ENCODE measurements at regions not wholly inside any gene's neighbourhood (a gene's known extent, or its start where the extent isn't known, plus 50 kb on each side); places are given as distances from the start of the nearest gene placed in this dataset.

- FAIRE-seq (no peak), DNase-seq (ENCODE audit: insufficient read length, low spot score) (no peak)
Measured at GRCh38 chr2:30046979-30047378, 99.8 kb upstream of the YPEL5 start.

- FAIRE-seq (no peak), DNase-seq (ENCODE audit: insufficient read length, low spot score) (no peak)
Measured at GRCh38 chr2:30048636-30049175, 98.1 kb upstream of the YPEL5 start.

- FAIRE-seq: no peak
- DNase-seq (ENCODE audit: insufficient read length, low spot score): no peak
Measured at GRCh38 chr2:30055548-30055947, 91.3 kb upstream of the YPEL5 start.

GRCh38 chr2:30060562-30060961 lies 86.2 kb upstream of the YPEL5 start:
- no peak for FAIRE-seq
- no peak for DNase-seq (ENCODE audit: insufficient read length, low spot score)

- DNase-seq (ENCODE audit: insufficient read length, low spot score) (no peak), FAIRE-seq (no peak)
Measured at GRCh38 chr2:30068067-30068466, 78.7 kb upstream of the YPEL5 start.

GRCh38 chr2:30072250-30072842 lies 74.5 kb upstream of the YPEL5 start:
- FAIRE-seq (no peak), DNase-seq (ENCODE audit: insufficient read length, low spot score) (peak; percentile 87)

- DNase-seq (ENCODE audit: insufficient read length, low spot score): no peak
- no peak for FAIRE-seq
Measured at GRCh38 chr2:30073523-30073922, 73.3 kb upstream of the YPEL5 start.

- FAIRE-seq: no peak
- DNase-seq (ENCODE audit: insufficient read length, low spot score): no peak
Measured at GRCh38 chr2:30074023-30074422, 72.8 kb upstream of the YPEL5 start.

GRCh38 chr2:30078521-30078920 lies 68.3 kb upstream of the YPEL5 start:
- no peak for FAIRE-seq
- DNase-seq (ENCODE audit: insufficient read length, low spot score): no peak

- FAIRE-seq (no peak), DNase-seq (ENCODE audit: insufficient read length, low spot score) (no peak)
Measured at GRCh38 chr2:30084915-30085314, 61.9 kb upstream of the YPEL5 start.

- no peak for FAIRE-seq
- no peak for DNase-seq (ENCODE audit: insufficient read length, low spot score)
Measured at GRCh38 chr2:30089171-30089570, 57.6 kb upstream of the YPEL5 start.

GRCh38 chr2:30095402-30095801 lies 51.4 kb upstream of the YPEL5 start:
- no peak for FAIRE-seq
- DNase-seq (ENCODE audit: insufficient read length, low spot score): no peak

GRCh38 chr2:30096451-30096850 lies 50.4 kb upstream of the YPEL5 start:
- DNase-seq (ENCODE audit: insufficient read length, low spot score) (no peak), FAIRE-seq (no peak)
